A673 (cell line): ENCODE measurements at regions not wholly inside any gene's neighbourhood (a gene's known extent, or its start where the extent isn't known, plus 50 kb on each side); places are given as distances from the start of the nearest gene placed in this dataset.

Source experiments
- CTCF ChIP-seq: fragments of 300-800, 200-600 bp; sonication (generic); conservative IDR thresholded peaks from 2 replicates; pipeline ENCODE4 v1.5.1; 2017; ENCODE audit warnings: low read depth, mild to moderate bottlenecking, antibody characterized with exemption, low read length, moderate library complexity, mixed read lengths
- EZH2 ChIP-seq: fragments of 200-600 bp; sonication (generic); IDR thresholded peaks from 2 replicates; pipeline ENCODE4 v1.6.1; 2017; ENCODE audit warnings: borderline replicate concordance, low read depth, mild to moderate bottlenecking, mixed read lengths, antibody characterized with exemption, low read length; ENCODE audit not compliant: poor library complexity, severe bottlenecking

DNA sequence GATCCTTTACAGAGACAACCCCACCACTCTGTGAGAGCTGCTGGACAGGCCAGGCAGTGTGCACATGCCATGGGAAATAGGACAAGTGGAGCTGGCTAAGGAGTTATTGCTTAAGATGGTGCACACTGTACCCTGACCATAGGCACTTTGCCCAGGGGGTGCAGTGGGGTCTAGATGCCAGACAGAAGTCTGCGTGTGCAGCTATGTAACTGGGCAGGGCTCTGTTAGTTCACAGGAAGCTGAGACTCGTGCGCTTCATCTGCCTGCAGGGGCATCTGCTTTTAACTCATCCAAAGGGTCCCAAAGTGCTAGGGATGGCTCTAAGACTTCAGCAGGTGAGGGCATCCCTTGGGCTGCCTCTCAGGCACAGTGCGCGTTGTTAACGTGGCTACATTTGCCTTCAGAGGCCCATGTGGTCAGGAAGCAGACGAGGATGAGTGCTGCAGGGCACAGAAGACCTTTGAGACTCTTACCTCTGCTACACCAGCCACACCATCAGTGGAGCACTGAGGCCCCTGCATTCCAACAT lies 77.7 kb upstream of the GPR26 start:
- TF ChIP-seq EZH2 = no peak
- TF ChIP-seq CTCF = no peak
